ENCODE measurements at regions not wholly inside any gene's neighbourhood (a gene's known extent, or its start where the extent isn't known, plus 50 kb on each side); places are given as distances from the start of the nearest gene placed in this dataset.
"Not testable (repeated sequence)": the region's sequence is repeated elsewhere in the genome, so short reads cannot be mapped to it uniquely, and the experiment has no call there.

GRCh38 chr3:159238646-159239045 is 436.8 kb downstream of the MFSD1 start:
- DNase-seq, result no peak

- DNase-seq, result no peak
Observed at GRCh38 chr3:159239059-159239458, 437.2 kb downstream of the MFSD1 start.

- no peak for DNase-seq
Observed at GRCh38 chr3:159244933-159245332, 443.1 kb downstream of the MFSD1 start.

- DNase-seq, result no peak
Observed at GRCh38 chr3:159245871-159246270, 444.0 kb downstream of the MFSD1 start.

GRCh38 chr3:159246385-159246784 is 444.5 kb downstream of the MFSD1 start:
- DNase-seq, result no peak

- no peak for DNase-seq
Observed at GRCh38 chr3:159249472-159250174, 447.8 kb downstream of the MFSD1 start.

GRCh38 chr3:159250961-159251360 is 449.1 kb downstream of the MFSD1 start:
- DNase-seq, result no peak

- no peak for DNase-seq
Observed at GRCh38 chr3:159252274-159252673, 450.4 kb downstream of the MFSD1 start.

- peak; percentile 13 for DNase-seq
Observed at GRCh38 chr3:159252772-159253384, 451.0 kb downstream of the MFSD1 start.

GRCh38 chr3:159253860-159254259 is 452.0 kb downstream of the MFSD1 start:
- no peak for DNase-seq

GRCh38 chr3:159257954-159258353 is 456.1 kb downstream of the MFSD1 start:
- no peak for DNase-seq

- DNase-seq, result no peak
Observed at GRCh38 chr3:159258934-159259333, 457.1 kb downstream of the MFSD1 start.

- DNase-seq, result peak; percentile 18
Observed at GRCh38 chr3:159260049-159260662, 458.3 kb downstream of the MFSD1 start.

GRCh38 chr3:159261333-159261732 is 459.5 kb downstream of the MFSD1 start:
- DNase-seq, result not testable (repeated sequence)

GRCh38 chr3:159263750-159264553 is 462.1 kb downstream of the MFSD1 start:
- DNase-seq, result no peak

GRCh38 chr3:159265705-159266104 is 463.9 kb downstream of the MFSD1 start:
- no peak for DNase-seq

- DNase-seq, result peak; percentile 26
Observed at GRCh38 chr3:159266779-159267178, 464.9 kb downstream of the MFSD1 start.

- DNase-seq, result no peak
Observed at GRCh38 chr3:159271799-159272512, 470.1 kb downstream of the MFSD1 start.

GRCh38 chr3:159273070-159273469 is 471.2 kb downstream of the MFSD1 start:
- DNase-seq, result no peak

GRCh38 chr3:159273608-159274007 is 471.8 kb downstream of the MFSD1 start:
- DNase-seq, result peak; percentile 1

- DNase-seq, result no peak
Observed at GRCh38 chr3:159275741-159276140, 473.9 kb downstream of the MFSD1 start.

- no peak for DNase-seq
Observed at GRCh38 chr3:159277814-159278213, 476.0 kb downstream of the MFSD1 start.
